DND-41 (cell line): ENCODE measurements at regions not wholly inside any gene's neighbourhood (a gene's known extent, or its start where the extent isn't known, plus 50 kb on each side); places are given as distances from the start of the nearest gene placed in this dataset.

Experiments used
- ATAC-seq: fragments of 200-7000 bp; cut with Tn5 transposase; 3 replicates; pipeline ENCODE4 v1.9.1; 2021; ENCODE audit warnings: low read depth; ENCODE audit not compliant: insufficient read depth
- DNase-seq: peaks from one replicate; pipeline ENCODE4 v3.0.0-alpha.2; 2020
- H2AFZ ChIP-seq: 2 replicates; pipeline ENCODE4 v1.6.0; 2012; ENCODE audit warnings: low read depth, low read length
- H3K27ac ChIP-seq: 2 replicates; pipeline ENCODE4 v1.5.1; 2012; ENCODE audit warnings: low read length, inconsistent platforms
- H3K27me3 ChIP-seq: fragments of 200-600 bp; sonication (generic); 2 replicates; pipeline ENCODE4 v1.6.0; 2012; ENCODE audit warnings: low read length, mild to moderate bottlenecking, inconsistent platforms; ENCODE audit not compliant: insufficient read depth, poor library complexity
- H3K36me3 ChIP-seq: 2 replicates; pipeline ENCODE4 v1.5.1; 2012; ENCODE audit warnings: low read length, inconsistent platforms; ENCODE audit not compliant: insufficient read depth
- H3K4me1 ChIP-seq: 2 replicates; pipeline ENCODE4 v1.5.1; 2012; ENCODE audit warnings: mild to moderate bottlenecking, low read length; ENCODE audit not compliant: insufficient read depth
- H3K4me2 ChIP-seq: 2 replicates; pipeline ENCODE4 v1.6.0; 2012; ENCODE audit warnings: mild to moderate bottlenecking, moderate library complexity, low read length, inconsistent platforms; ENCODE audit not compliant: insufficient read depth
- H3K4me3 ChIP-seq, 2 experiments: fragments of 200-600 bp in 1 of 2; shearing (Covaris generic) in 1 of 2; 2 replicates each; pipeline ENCODE4 v1.5.1; 2012 to 2016; ENCODE audit warnings: inconsistent platforms in 2 of 2, low read length in 2 of 2, mild to moderate bottlenecking in 2 of 2, low read depth in 1 of 2, moderate library complexity in 1 of 2
- H3K79me2 ChIP-seq: 2 replicates; pipeline ENCODE4 v1.6.0; 2012; ENCODE audit warnings: low read length, inconsistent platforms; ENCODE audit not compliant: insufficient read depth
- H3K9ac ChIP-seq: 2 replicates; pipeline ENCODE4 v1.6.0; 2012; ENCODE audit warnings: low read depth, mild to moderate bottlenecking, inconsistent platforms, low read length, moderate library complexity
- H3K9me3 ChIP-seq: 2 replicates; pipeline ENCODE4 v1.5.1; 2012; ENCODE audit warnings: low read length, moderate library complexity, mild to moderate bottlenecking, inconsistent platforms; ENCODE audit not compliant: insufficient read depth, severe bottlenecking
- H4K20me1 ChIP-seq: 2 replicates; pipeline ENCODE4 v1.6.0; 2012; ENCODE audit warnings: low read length; ENCODE audit not compliant: insufficient read depth
- CTCF ChIP-seq: IDR thresholded peaks from 2 replicates; pipeline ENCODE4 v1.5.1; 2012; ENCODE audit warnings: borderline replicate concordance, low read length, moderate library complexity, mild to moderate bottlenecking; ENCODE audit not compliant: poor library complexity, severe bottlenecking; ENCODE audit errors: extremely low read depth
- EZH2 ChIP-seq: IDR thresholded peaks from 3 replicates; pipeline ENCODE4 v1.6.1; 2012; ENCODE audit warnings: borderline replicate concordance, low read depth, mild to moderate bottlenecking, moderate library complexity, low read length, inconsistent platforms; ENCODE audit not compliant: severe bottlenecking

GRCh38 chr4:12881945-12882584, 602.1 kb downstream of the RAB28 start:
- no peaks in the 10 kb centered on the region for H3K4me1 ChIP-seq
- ATAC-seq (no peak), DNase-seq (no peak)
- H3K4me3 ChIP-seq, result no peak overlapping the region
- no peaks in the 10 kb centered on the region for H4K20me1 ChIP-seq
- no peak overlapping the region for H2AFZ ChIP-seq
- H3K27me3 ChIP-seq, result no peaks in the 10 kb centered on the region
- no peak overlapping the region for H3K9ac ChIP-seq
- H3K4me2 ChIP-seq, result no peak overlapping the region
- H3K27ac ChIP-seq, result no peak overlapping the region
- no peaks in the 10 kb centered on the region for H3K9me3 ChIP-seq
- no peaks in the 10 kb centered on the region for H3K79me2 ChIP-seq
- TF ChIP-seq EZH2, result no peak
- no peak for TF ChIP-seq CTCF
- H3K36me3 ChIP-seq, result no peaks in the 10 kb centered on the region

- Histone ChIP-seq H3K4me1 (no peaks in the 10 kb centered on the region), H3K9ac (no peak overlapping the region), H3K4me3 (no peak overlapping the region), H3K79me2 (no peaks in the 10 kb centered on the region), H2AFZ (no peak overlapping the region), H3K27me3 (no peaks in the 10 kb centered on the region), H3K4me2 (no peak overlapping the region), H3K36me3 (no peaks in the 10 kb centered on the region), H3K27ac (no peak overlapping the region), H3K9me3 (peaks cover 2% of the 10 kb centered on the region), H4K20me1 (no peaks in the 10 kb centered on the region)
- ATAC-seq (no peak), DNase-seq (no peak)
- TF ChIP-seq EZH2 (no peak), CTCF (no peak)
Measured at GRCh38 chr4:12880844-12881243, 603.3 kb downstream of the RAB28 start.

- no peak for ATAC-seq
- TF ChIP-seq EZH2 (no peak), CTCF (no peak)
Measured at GRCh38 chr4:12879496-12879895, 604.6 kb downstream of the RAB28 start.

More at GRCh38 chr4:12879496-12879895, 604.6 kb downstream of the RAB28 start:
- DNase-seq, result no peak
- no peak overlapping the region for H3K4me2 ChIP-seq
- no peaks in the 10 kb centered on the region for H3K4me1 ChIP-seq
- no peaks in the 10 kb centered on the region for H3K79me2 ChIP-seq
- H4K20me1 ChIP-seq, result no peaks in the 10 kb centered on the region
- no peaks in the 10 kb centered on the region for H3K27me3 ChIP-seq
- no peak overlapping the region for H2AFZ ChIP-seq
- no peaks in the 10 kb centered on the region for H3K36me3 ChIP-seq
- H3K9me3 ChIP-seq, result peaks cover 2% of the 10 kb centered on the region
- no peak overlapping the region for H3K27ac ChIP-seq
- no peak overlapping the region for H3K4me3 ChIP-seq
- H3K9ac ChIP-seq, result no peak overlapping the region
